ENCODE measurements at regions not wholly inside any gene's neighbourhood (a gene's known extent, or its start where the extent isn't known, plus 50 kb on each side); places are given as distances from the start of the nearest gene placed in this dataset.

GRCh38 chr11:28598531-28598930 lies 490.3 kb downstream of the METTL15 start:
- no peak for TF ChIP-seq CTCF (IDR thresholded peaks at IDR 0.05; ENCODE audit: borderline replicate concordance, extremely low read depth, low read length, poor library complexity, severe bottlenecking)
- no peak for TF ChIP-seq EZH2 (IDR thresholded peaks at IDR 0.05; ENCODE audit: borderline replicate concordance, low read depth, low read length, severe bottlenecking)

Measured in DND-41 (cell line).